SKM-1 (cell line): ENCODE measurements at regions not wholly inside any gene's neighbourhood (a gene's known extent, or its start where the extent isn't known, plus 50 kb on each side); places are given as distances from the start of the nearest gene placed in this dataset.

Experiments used
- DNase-seq: peaks from one replicate; lab custom pipeline; 2025; ENCODE audit not compliant: unreplicated experiment; lab: John Stamatoyannopoulos, UW

DNA sequence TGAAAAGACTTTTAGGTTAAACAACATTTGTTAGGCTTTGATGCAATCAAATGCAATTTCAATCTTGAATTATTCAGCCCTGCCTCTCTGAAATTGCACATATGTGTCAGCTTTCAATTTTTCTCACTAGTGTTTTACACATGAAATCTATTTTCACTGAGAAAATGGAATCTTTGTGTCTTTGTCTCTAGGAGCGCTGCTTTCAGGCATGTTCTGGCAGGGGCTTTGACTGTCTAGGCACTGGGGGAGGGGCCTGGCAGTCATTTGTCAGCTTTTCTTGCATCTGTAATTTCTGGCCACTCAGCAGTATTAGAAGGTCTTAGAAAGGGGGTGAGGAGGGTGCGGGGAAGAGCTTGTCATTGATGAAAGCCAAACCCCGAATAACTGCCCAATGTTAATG lies 264.4 kb downstream of the PTPRC start:
- no peak for DNase-seq

DNA sequence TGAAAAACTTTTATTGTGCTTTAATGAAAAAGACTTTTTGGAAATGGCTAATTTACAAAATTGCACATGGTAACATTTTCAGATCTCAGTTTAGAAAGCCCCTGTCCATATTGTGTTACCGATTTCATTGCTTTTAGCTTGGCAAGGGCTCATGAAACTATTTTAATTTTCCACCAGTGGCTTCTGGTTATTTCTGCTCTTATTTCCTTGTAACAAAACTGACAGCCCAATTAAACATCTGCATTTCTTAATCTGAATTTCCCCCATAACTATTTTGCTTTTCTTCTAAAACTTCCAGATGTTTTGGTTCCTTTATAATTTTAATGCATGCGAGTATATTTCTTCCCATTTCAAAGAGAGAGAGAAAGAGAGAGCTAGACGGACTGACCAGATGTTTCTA lies 264.8 kb downstream of the PTPRC start:
- DNase-seq, result no peak

DNA sequence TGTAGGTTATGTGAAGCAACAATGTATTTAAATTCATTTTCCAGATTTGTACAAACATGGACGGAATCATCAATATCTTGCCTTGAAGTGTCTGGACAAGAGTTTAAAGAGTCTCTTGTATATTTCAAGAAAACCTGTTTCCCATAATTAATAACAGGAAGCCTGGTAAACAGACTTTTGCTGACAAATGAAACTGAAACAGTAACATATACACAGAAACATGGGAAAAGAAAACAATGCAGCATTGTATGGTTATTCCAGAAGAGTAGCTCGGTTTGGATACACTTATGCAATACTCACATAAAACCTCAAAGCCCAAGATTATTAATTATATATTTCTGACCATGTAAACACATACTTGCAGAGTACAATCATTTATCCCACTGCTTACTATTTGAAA lies 265.5 kb downstream of the PTPRC start:
- no peak for DNase-seq

DNA sequence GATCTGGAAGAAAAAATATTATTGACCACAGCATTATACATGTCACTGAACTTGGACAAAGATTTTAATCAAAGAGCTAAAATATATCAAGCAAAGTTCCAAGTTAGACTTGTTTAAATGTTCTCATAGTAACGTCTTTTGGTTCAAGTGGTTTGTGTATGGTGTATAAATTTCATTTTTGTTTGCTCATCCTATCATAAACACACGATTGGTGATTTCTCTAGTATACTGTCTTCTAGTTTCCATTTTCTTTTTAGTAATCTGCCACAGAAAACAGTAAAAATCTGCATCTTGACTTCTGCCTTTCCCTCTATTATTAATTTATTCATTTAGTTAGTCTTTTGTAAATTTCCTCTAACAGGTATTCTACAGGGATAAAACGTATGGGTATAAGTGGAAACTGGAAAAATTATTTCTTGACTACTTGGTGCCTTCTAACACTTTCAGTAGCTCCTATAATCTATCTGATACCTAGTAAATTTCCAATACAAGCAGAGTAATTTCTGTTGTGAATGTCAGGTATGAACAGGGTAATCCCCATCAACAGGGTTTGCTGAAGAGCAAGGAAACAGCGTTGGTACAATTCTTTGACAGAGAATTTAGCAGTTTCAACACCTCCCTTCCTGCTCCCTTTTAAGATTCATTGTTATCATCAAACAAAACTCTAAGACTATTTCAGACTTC lies 268.0 kb downstream of the PTPRC start:
- no peak for DNase-seq

DNA sequence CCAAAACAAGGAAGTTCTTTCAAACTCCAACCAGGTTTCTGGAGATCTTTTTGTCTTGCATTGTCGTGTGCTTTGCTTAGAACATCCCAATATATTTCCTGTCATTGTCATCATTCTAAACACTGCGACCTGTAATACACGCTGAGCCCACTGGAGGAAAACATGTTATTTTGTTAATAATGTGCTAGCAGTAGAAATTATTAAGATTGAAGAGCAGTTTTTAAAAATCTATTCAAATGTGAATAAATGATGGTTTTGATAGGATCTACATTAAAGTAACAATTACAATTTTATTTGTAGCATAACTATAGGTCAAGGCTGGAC lies 268.5 kb downstream of the PTPRC start:
- no peak for DNase-seq

DNA sequence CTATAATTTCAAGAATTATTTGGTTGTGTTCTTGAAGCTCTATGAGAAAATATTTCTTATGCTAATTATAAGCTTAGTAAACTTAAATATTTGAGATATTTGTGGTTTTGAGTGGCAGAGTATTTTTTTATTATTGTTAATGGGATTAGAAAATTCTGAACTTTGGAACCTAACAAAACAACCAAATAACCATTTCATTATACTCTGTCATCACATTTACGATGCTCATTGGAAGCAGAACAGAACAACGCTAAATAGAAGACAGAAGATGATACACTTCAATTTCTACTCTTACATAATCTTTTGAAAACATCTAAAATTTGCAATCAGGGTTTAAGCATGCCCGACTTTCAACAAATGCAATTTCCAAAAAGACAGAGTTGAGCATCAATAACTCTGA lies 270.2 kb downstream of the PTPRC start:
- no peak for DNase-seq

DNA sequence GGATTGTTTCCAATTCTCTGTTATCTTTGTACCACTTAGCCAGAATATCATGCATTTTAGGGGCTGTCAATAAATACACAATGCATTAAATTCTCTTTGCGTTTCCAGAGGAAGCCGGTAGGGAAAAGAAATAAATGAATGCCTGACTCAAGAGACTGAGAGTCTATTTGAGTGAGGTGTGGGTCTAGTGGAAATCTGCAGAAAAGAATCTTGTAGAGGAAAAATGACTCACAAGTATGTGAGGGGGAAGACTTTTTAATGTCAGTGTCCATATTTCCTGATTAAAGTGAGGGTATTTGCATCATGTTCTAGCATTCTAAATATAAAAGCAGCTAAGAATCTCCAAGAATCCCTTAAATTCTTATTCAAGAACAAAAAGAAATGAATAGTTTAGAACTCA lies 271.1 kb downstream of the PTPRC start:
- DNase-seq, result no peak

DNA sequence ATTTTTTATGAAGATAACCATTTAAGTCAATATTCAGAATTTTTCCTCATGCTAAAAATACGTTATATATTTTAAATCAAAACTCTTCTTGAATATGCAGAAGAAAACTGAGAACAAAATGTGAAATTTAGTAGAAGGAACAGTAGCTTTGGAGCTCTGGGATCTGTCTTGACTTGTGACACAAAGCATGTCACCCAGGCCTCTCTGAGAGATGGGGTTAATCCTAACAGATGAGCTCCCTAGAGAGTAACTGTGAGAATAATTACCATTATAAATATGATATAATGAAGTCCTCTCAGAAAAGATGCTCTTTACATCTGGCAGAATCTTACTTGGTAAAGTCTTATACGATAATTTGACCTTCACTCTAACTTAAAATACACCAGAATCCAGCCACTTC lies 272.0 kb downstream of the PTPRC start:
- no peak for DNase-seq

DNA sequence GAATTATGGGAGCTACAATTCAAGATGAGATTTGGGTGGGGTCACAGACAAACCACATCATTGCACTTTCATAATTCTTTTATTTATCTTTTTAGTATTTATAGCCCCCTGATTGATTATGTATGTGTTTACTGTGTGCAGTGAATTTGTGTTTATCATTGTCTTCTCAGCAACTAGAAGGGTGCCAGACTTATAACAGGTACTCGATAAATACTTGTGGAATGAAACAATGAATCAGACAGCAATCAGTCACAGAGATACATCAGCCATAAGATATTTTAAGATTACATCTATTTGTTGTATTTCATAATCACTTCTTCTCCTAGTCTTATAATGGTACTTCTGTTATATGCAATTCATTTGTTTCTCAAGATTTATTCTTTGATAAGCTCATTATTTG lies 273.2 kb downstream of the PTPRC start:
- no peak for DNase-seq

DNA sequence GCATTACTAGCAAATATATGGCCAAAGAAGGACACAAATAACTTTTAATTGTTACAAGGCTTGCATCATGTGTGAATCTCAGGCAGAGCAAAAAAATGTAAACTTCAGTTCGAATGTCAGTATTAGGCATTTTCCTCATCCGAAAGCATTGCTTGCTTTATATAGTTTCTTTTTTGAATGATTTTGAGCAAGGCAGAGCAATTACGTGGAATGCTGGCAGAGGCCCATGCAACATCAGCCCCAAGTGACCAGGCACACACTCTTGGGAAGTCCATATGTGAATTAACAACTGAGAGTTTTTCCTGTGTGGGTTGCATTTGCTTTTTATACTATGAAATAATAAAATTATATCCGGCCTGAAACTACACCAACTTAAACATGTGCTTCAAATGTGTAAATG lies 274.8 kb downstream of the PTPRC start:
- DNase-seq, result no peak

DNA sequence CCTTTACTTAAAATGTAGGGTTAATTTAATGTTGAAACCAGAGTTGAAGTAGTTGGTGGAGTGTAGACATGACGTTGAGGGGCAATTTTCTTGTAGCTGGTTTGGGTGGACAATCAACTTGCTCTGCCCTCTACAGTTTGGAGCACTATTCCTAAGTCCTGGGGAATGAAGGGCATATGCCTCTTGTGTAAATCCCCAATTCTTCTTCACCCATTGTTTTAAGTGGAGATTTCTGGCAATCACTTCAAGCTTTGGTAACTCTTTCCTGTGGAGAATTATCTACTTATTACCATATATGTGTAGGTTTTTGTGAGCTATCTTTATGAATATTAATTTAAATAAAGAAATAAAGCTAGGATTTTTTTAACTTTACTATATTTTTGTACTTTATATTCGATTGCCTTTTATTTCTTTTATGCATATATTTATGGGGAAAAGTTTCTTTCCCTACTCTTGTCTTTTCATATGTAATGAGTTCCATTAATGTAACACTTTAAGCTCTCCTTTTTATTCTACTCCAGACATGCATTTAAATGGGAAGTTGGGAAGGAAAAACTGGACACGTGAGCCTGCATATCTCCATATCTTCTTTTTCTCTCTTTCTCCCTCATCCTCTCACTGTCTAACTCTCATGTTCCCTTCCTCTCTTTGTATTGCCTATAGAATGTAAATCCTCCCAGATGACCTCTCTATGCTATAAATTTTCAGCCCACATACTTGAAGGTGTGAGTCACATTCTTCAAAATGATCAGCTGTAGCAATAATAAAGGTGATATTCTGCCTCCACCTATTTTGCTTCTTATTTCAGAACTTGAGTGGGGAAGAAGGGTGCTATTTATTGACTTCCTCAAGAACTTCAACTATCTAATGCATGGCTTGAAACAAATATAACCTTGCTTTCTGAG lies 276.7 kb downstream of the PTPRC start:
- no peak for DNase-seq

DNA sequence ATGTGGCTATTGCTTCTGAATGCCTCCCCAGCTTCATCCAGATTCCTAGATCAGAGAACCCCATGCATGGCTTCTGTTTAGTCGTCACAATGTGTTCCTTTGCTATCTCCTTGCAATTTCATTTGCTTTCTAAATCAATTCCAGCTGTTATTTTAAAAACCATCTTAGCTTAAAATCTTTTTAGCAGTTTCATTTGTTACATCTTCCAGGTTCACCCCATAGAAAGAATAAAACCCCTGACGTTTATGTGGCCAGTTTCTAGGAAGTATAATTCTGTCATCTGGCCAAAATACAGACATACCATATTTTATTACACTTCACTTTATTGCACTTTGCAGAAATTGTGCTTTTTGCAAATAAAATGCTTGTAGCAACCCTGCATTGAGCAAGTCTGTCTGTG lies 278.4 kb downstream of the PTPRC start:
- DNase-seq, result no peak

DNA sequence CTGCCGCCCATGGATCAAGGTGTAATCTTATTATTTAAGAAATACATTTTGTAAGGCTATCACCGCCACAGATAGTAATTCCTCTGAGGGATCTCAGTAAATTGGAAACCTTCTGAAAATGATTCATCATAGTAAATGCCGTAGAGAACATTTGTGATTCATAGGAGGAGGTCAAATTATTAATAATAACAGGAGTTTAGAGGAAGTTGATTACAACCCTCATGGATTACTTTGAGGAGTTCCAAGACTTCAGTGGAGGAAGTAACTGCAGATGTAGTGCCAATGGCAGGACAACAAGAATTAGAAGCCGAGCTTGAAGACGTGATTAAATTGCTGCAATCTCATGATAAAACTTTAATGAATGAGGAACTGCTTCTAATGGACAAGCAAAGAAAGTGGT lies 280.1 kb downstream of the PTPRC start:
- no peak for DNase-seq

DNA sequence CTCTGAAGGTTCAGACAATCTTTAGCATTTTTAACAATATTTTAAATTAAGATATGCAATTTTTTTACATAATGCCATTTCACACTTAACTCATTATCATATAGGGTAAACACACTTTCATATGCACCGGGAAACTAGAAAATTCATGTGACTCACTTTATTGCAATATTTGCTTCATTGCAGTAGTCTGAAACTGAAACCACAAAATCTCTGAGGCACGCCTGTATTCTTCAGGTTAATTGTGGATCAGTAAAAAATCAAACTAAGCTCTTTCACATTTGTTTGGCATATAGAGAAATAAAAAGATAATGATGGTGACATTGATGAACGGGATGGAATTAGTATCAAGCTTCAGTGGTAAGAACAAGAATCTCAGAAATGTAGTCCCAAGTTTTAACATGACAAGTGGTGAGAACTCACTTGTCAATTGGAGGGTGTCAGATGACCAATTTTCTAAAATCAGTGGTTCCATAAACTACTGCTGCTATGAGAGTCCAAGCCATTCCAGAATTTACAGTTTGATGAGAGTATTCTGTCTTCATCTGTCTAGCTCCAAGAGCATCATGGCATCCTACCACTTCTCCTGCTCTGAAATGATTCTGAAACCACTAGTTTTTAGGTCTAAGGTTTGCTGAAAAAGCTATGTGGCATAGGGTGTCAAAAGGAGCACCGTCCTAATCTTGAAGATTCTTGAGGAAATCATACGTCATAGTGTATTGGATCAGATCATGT lies 281.0 kb downstream of the PTPRC start:
- DNase-seq, result no peak

DNA sequence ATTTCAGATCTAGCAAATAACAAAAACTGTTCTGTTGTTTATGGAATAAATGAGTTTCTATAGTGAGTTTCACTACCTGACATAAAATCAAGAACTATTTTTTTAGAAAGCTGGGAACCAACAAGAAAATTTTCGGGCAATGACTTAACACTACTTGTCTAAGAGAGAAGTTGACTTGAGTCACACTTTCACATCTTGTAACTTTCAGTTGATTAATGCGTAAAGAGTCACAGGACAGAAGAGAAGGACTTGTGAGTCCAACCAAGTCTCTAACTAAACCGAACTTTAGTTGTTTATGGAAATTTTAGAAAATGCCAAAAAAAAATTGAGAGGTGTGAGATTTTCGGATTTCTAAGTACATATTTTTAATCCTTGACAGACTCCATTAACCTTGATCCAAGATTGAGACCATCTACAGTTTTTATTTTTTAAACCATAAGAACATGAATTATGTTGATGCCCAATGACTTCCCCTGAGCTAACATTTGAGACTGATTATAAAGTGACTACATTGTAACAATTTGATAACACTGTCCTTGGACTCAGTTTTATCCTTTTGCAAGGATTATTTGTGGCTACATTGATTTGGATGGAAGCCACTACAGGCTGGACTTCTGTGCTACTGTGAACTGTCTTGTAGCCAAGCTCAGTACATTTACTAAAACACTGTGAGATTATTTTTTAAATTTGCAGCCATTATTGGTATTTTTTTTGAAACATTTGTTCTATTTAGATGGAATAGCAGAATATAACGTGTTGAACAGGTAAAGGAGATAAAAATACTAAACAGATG lies 284.0 kb downstream of the PTPRC start:
- DNase-seq, result no peak

DNA sequence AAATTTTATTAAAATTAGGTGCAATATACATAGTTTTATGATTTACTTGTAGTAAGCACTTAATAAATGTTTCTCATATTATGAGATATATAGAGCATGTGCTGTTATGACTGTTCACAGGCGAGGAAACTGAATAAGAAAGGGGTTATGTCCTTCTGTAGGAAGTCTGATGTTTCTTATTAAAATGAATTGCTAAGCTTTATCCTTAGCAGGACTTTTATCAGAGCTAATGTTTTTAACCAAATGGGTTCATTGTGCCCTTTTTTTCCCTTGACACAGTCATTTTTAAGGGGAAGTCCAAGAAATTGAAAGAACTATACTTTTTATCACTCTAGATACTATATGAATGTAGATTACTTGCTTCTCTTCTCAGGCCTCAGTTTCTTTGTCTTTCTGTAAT lies 285.2 kb downstream of the PTPRC start:
- DNase-seq, result no peak

DNA sequence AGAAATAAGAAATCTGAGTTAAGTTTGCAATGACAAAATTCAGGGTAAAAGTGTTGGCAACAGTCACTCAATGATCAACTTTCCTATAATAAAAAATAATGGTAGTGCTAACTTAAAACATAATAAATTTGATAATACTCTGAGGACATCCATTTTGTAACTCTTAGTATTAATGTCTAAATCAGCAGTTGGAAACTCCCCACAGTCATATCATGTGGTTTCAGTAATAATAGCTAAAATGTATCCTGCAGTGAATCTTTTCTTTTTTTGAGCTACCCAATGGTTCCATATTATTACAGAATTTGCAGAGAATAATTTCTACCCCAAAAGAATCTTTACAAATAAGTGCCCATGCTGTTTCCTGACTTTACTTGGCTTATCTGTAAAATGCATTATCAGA lies 286.7 kb downstream of the PTPRC start:
- DNase-seq, result no peak

DNA sequence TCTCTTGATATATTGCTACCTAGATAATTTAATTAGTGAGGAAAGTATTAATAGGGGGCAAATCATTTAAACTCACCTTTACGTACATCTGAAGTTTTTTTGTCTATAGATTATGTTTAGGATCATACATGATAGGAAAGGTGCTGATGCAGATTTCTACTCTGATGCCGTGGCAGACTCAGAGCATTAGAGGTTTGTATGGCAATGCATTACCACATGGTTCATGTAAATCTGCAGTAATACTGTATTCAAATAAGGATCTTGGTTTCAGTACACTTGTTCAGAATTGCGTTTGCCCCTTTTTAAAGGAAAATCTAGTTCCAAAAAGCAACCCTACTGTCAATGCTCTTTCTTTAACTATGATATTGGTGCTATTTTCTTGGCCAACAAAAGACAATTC lies 288.3 kb downstream of the PTPRC start:
- no peak for DNase-seq

DNA sequence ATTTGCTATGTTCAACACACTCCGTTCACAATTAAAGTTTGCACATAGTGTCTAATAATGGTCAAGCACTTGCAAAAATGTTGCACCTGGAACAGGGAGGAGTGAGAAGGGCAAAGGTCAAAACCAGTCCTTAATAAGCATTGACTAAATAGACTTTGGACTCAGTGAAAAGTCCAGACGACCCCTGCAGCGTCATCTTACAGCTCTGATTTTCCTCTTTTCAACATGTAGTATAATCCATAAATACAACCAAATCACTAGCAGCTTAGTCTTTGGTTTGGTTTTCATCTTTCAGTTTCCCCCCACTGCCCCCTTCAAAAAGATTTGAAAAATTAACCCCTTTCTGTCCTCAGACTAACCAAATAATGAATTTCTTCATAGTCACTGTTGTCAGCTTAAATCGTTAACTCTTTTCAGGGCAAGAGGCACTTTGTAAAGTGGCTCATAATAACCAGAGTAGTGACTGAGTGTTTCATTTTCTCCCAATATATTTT lies 290.3 kb downstream of the PTPRC start:
- DNase-seq, result no peak

DNA sequence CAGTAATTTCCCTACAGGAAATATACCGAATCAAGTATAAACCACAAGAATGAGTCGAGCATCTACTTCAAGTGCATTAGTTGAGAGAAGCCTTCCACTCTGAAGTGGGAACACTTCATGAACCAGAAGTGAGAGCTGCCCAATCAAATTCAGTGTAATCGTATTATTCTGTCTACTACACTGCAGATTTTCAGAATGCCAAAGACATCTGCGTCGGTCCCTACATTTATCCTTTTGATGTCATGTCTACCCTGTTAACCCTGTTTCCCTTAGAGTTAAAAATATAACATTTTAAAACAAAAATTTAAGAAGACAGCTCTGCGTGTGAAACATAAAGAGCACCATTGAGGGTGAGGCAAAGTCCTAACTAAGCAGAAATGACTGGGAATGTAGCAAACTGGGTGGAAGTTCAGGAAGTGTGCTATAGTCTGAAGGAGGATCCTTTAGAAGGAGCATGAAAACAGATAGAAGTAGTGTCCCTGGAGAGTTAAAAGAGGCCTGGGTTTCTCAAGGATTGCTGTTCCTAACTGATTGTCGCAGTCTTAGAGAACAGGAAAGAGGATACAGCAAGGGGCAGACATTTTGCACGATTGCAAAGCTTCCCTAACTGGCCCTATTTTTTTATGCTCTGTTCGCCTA lies 291.2 kb downstream of the PTPRC start:
- DNase-seq, result no peak
